PC-9 (cell line): ENCODE measurements at regions not wholly inside any gene's neighbourhood (a gene's known extent, or its start where the extent isn't known, plus 50 kb on each side); places are given as distances from the start of the nearest gene placed in this dataset.

Experiments used
- BruUV-seq: library from RNA; stranded (reverse); fragments of 400-500 nt; replicated peaks from 2 replicates; lab custom pipeline; 2021; lab: Mats Ljungman, UMichigan
- CTCF ChIA-PET: fragments of 300-600 bp; sonication (Branson Sonifier 250); formaldehyde crosslinking; loops from one replicate; lab custom pipeline; 2022; ENCODE audit warnings: antibody characterized with exemption; lab: Charles Lee
- POLR2A ChIA-PET: fragments of 300-600 bp; sonication (Branson Sonifier 250); formaldehyde crosslinking; loops from one replicate; lab custom pipeline; 2022; ENCODE audit warnings: antibody characterized with exemption; ENCODE audit not compliant: unreplicated experiment; lab: Charles Lee
- DNase-seq, 2 experiments: peaks; one replicate each; pipeline versions ENCODE4 v3.0.0 to v3.0.0-alpha.2; 2015 to 2022; ENCODE audit warnings: mixed read lengths in 1 of 2
- H2AFZ ChIP-seq: fragments of 200-600 bp; sonication (generic); 2 replicates; pipeline ENCODE4 v1.8.1; 2017; ENCODE audit warnings: antibody characterized with exemption
- H3F3A ChIP-seq: fragments of 200-600 bp; sonication (generic); 2 replicates; pipeline ENCODE4 v1.8.1; 2017; ENCODE audit warnings: antibody characterized with exemption, mild to moderate bottlenecking, low read depth; ENCODE audit not compliant: insufficient read depth
- H3K27ac ChIP-seq: fragments of 200-600 bp; sonication (generic); 2 replicates; pipeline ENCODE4 v1.6.1; 2016; ENCODE audit warnings: mixed run types
- H3K27me3 ChIP-seq: fragments of 200-600 bp; sonication (generic); 2 replicates; pipeline ENCODE4 v1.6.1; 2016; ENCODE audit warnings: low read depth, mixed run types; ENCODE audit not compliant: insufficient read depth
- H3K36me3 ChIP-seq: fragments of 200-600 bp; sonication (generic); 2 replicates; pipeline ENCODE4 v1.6.1; 2016; ENCODE audit warnings: low read depth, mixed run types
- H3K4me1 ChIP-seq: fragments of 200-600 bp; sonication (generic); replicated peaks from 2 replicates; pipeline ENCODE4 v1.6.1; 2016; ENCODE audit warnings: mixed run types; ENCODE audit not compliant: insufficient read depth
- H3K4me2 ChIP-seq: fragments of 200-600 bp; sonication (generic); 2 replicates; pipeline ENCODE4 v1.6.1; 2017; ENCODE audit warnings: mixed run types
- H3K4me3 ChIP-seq: fragments of 200-600 bp; sonication (generic); 2 replicates; pipeline ENCODE4 v1.6.1; 2016; ENCODE audit warnings: mixed run types
- H3K79me2 ChIP-seq: fragments of 200-600 bp; sonication (generic); 2 replicates; pipeline ENCODE4 v1.6.1; 2017; ENCODE audit warnings: low read depth, mixed run types
- H3K9me2 ChIP-seq: fragments of 200-600 bp; sonication (generic); 2 replicates; pipeline ENCODE4 v1.8.1; 2017; ENCODE audit warnings: mild to moderate bottlenecking; ENCODE audit not compliant: insufficient read depth
- H3K9me3 ChIP-seq: fragments of 200-600 bp; sonication (generic); 2 replicates; pipeline ENCODE4 v1.8.1; 2016; ENCODE audit warnings: low read depth; ENCODE audit not compliant: insufficient read depth
- H4K20me1 ChIP-seq: fragments of 200-600 bp; sonication (generic); 2 replicates; pipeline ENCODE4 v1.8.1; 2017; ENCODE audit not compliant: insufficient read depth
- CTCF ChIP-seq: fragments of 200-600 bp; sonication (generic); conservative IDR thresholded peaks from 2 replicates; pipeline ENCODE4 v1.6.1; 2017; ENCODE audit warnings: mixed run types, antibody characterized with exemption, mild to moderate bottlenecking, moderate library complexity
- EZH2 ChIP-seq: fragments of 200-600 bp; sonication (generic); IDR thresholded peaks from 2 replicates; pipeline ENCODE4 v1.8.0; 2017; ENCODE audit warnings: antibody characterized with exemption, low read depth
- intact Hi-C: fragments of 100-400 bp; cut with micrococcal nuclease; formaldehyde crosslinking; loops from one replicate; pipeline ENCODE4 v1.10.0; 2022; ENCODE audit not compliant: unreplicated experiment

DNA sequence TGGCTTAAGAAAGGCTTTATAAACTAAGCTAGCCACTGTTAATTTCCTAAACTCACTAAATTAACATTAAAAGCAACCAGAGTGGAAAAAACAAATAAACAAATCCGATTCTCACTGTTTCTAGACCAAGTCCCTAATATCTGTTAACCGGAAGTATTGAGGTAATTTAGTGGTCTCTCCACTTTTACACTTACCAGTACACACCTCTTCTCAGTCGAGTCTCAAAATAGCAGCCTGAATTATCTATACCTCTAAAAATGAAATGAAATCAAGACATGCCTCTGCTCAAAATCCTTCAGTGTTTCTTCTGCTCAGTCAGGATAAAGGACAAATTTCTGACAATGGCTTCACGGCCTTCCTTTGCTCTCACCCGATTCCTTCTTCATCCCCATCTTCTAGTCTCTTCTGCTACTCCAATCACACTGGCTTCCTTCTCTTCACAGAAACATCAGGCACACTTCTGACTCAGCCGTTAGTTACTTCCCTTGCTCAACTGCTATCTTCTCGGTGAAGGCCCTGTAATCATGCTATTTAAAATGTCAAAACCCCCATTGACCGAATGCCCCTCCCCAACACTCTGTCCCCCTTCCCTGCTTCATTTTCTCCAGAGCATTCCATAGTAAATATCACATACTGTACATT lies 161.3 kb downstream of the KITLG start:
- ChIA-PET POLR2A (interaction anchor here (0.6 kb wide), 1 partner anchor 94 kb away, joined by 6 read pairs; no protein-coding TSS in a partner anchor), CTCF (no interaction called here)
- H3K9me2 ChIP-seq = no peaks in the 10 kb centered on the region
- DNase-seq = no peak
- no peak overlapping the region for H3K4me3 ChIP-seq
- no TSS peak for BruUV-seq
- no peaks in the 10 kb centered on the region for H3F3A ChIP-seq
- H3K79me2 ChIP-seq = no peaks in the 10 kb centered on the region
- H2AFZ ChIP-seq = no peak overlapping the region
- intact Hi-C loops = no loop called here
- TF ChIP-seq CTCF (no peak), EZH2 (no peak)
- no peaks in the 10 kb centered on the region for H3K9me3 ChIP-seq
- H3K4me1 ChIP-seq = no peaks in the 10 kb centered on the region
- H3K27me3 ChIP-seq = no peaks in the 10 kb centered on the region
- no peaks in the 10 kb centered on the region for H4K20me1 ChIP-seq
- H3K36me3 ChIP-seq = no peaks in the 10 kb centered on the region
- no peak overlapping the region for H3K27ac ChIP-seq
- H3K4me2 ChIP-seq = no peak overlapping the region

DNA sequence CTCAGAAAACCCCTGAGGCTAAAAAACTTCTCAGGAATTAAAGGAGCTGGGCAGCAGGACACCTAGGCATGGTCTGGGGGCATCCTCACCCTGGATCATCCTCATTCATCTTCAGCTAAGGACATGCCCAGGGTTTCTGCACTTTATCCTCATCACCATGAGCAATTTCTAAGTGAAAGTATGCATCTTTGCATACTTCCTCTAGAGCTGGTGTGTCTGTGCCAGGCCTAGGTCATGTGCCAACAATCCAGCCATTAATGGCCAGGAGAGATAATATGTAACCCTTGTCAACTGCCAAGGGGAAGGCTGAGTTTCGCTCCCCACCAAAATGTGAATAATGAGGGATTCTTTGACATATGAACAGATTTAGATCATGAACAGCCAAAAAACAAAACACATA lies 160.5 kb downstream of the KITLG start:
- H2AFZ ChIP-seq = no peak overlapping the region
- TF ChIP-seq CTCF (no peak), EZH2 (no peak)
- POLR2A ChIA-PET = no interaction called here
- no peak overlapping the region for H3K4me3 ChIP-seq
- H3K9me3 ChIP-seq = no peaks in the 10 kb centered on the region
- H3K27me3 ChIP-seq = no peaks in the 10 kb centered on the region
- no peaks in the 10 kb centered on the region for H3K36me3 ChIP-seq
- H3F3A ChIP-seq = no peaks in the 10 kb centered on the region
- intact Hi-C loops = no loop called here
- BruUV-seq = no TSS peak
- no peaks in the 10 kb centered on the region for H4K20me1 ChIP-seq
- no peaks in the 10 kb centered on the region for H3K9me2 ChIP-seq
- H3K79me2 ChIP-seq = no peaks in the 10 kb centered on the region
- H3K4me1 ChIP-seq = no peaks in the 10 kb centered on the region
- no peak overlapping the region for H3K4me2 ChIP-seq
- H3K27ac ChIP-seq = no peak overlapping the region
- no peak for DNase-seq
- CTCF ChIA-PET = no interaction called here

DNA sequence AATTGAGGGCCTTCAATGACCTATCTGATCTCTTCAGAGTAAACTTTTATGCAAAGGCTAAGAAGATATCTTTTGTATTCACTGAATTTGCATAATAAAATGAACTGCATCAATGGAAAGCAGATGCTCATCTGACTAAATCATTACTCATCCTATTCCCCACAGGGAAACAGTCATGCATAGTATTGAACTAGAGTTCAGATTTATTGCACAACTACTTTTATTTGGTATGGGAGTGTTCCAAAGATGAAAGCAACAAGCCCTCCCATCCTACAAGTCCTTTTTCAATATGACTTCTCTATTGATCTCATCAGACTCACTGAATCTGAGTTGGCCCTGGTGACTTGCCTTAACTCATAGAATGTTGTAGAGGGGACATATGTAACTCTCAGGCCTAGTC lies 159.8 kb downstream of the KITLG start:
- Histone ChIP-seq H3K4me2 (no peak overlapping the region), H3K9me2 (no peaks in the 10 kb centered on the region), H3K79me2 (no peaks in the 10 kb centered on the region), H3K27me3 (no peaks in the 10 kb centered on the region), H3K27ac (no peak overlapping the region), H4K20me1 (no peaks in the 10 kb centered on the region), H3K4me3 (no peak overlapping the region), H3K4me1 (no peaks in the 10 kb centered on the region), H3K9me3 (no peaks in the 10 kb centered on the region), H3K36me3 (no peaks in the 10 kb centered on the region), H2AFZ (no peak overlapping the region), H3F3A (no peaks in the 10 kb centered on the region)
- TF ChIP-seq EZH2 (no peak), CTCF (no peak)
- ChIA-PET POLR2A (no interaction called here), CTCF (no interaction called here)
- BruUV-seq = no TSS peak
- DNase-seq = peak in 1 of 2 experiments; percentile 53
- intact Hi-C loops = no loop called here
